ENCODE measurements at regions not wholly inside any gene's neighbourhood (a gene's known extent, or its start where the extent isn't known, plus 50 kb on each side); places are given as distances from the start of the nearest gene placed in this dataset.

- no peak for TF ChIP-seq POLR2A (IDR thresholded peaks at IDR 0.05; ENCODE audit: low read length)
- TF ChIP-seq GATA1 (IDR thresholded peaks at IDR 0.05; ENCODE audit: low read depth, low read length), result no peak
Observed at GRCh38 chr1:219020386-219020785, 153.3 kb upstream of the LYPLAL1 start.
